ENCODE measurements at regions not wholly inside any gene's neighbourhood (a gene's known extent, or its start where the extent isn't known, plus 50 kb on each side); places are given as distances from the start of the nearest gene placed in this dataset.
A peak's percentile ranks its signal among the peaks of the same experiment; 100 is the strongest.

GRCh38 chr10:91690996-91691676 is 58.3 kb upstream of the PPP1R3C start (continued):
- TF ChIP-seq ESRRA (IDR thresholded peaks at IDR 0.05; ENCODE audit: borderline replicate concordance, low read depth) (peak; percentile 45; the same call in 1 of the 2 replicates), HDAC2 (IDR thresholded peaks at IDR 0.05) (no peak), BRD9 (IDR thresholded peaks at IDR 0.05; ENCODE audit: low read depth, partially characterized antibody) (no peak), ATF7 (IDR thresholded peaks at IDR 0.05) (peak; percentile 66), RNF2 (IDR thresholded peaks at IDR 0.05) (no peak), PHTF2 (CRISPR knock-in tag; IDR thresholded peaks at IDR 0.05) (no peak), SMAD4 (CRISPR knock-in tag; conservative IDR thresholded peaks at IDR 0.05) (peak; percentile 79; the same call in 1 of the 2 replicates), CXXC5 (CRISPR knock-in tag; IDR thresholded peaks at IDR 0.05) (peak; percentile 59; the same call in 1 of the 2 replicates), EWSR1 (IDR thresholded peaks at IDR 0.05; ENCODE audit: borderline replicate concordance, low read depth, partially characterized antibody) (no peak), ZNF589 (CRISPR knock-in tag; IDR thresholded peaks at IDR 0.05; ENCODE audit: low read depth) (peak; percentile 71; the same call in 1 of the 2 replicates), ZNF584 (CRISPR knock-in tag; IDR thresholded peaks at IDR 0.05; ENCODE audit: low read depth) (peak; percentile 57; the same call in 1 of the 2 replicates), TRIM24 (IDR thresholded peaks at IDR 0.05) (peak; percentile 80 to 84; a peak in 3 of 4 replicates), TEAD1 (CRISPR knock-in tag; IDR thresholded peaks at IDR 0.05) (no peak), CEBPG (CRISPR knock-in tag; IDR thresholded peaks at IDR 0.05) (peak; percentile 68), CEBPG (tag; conservative IDR thresholded peaks at IDR 0.05 in 1 of 2, IDR thresholded peaks at IDR 0.05 in 1 of 2) (peak; percentile 38 to 87; a peak in 2 of 4 replicates), JUND (IDR thresholded peaks at IDR 0.05; ENCODE audit: borderline replicate concordance, low read depth, low read length) (0 out of 2 replicates have a peak, but pooled peaks have one; percentile 6), JUND (tag; IDR thresholded peaks at IDR 0.05; ENCODE audit: borderline replicate concordance, low read depth, low read length) (no peak), POLR2H (tag; IDR thresholded peaks at IDR 0.05; ENCODE audit: low read depth) (peak; percentile 28; the same call in 1 of the 2 replicates)
- TF ChIP-seq, protein P1, sequence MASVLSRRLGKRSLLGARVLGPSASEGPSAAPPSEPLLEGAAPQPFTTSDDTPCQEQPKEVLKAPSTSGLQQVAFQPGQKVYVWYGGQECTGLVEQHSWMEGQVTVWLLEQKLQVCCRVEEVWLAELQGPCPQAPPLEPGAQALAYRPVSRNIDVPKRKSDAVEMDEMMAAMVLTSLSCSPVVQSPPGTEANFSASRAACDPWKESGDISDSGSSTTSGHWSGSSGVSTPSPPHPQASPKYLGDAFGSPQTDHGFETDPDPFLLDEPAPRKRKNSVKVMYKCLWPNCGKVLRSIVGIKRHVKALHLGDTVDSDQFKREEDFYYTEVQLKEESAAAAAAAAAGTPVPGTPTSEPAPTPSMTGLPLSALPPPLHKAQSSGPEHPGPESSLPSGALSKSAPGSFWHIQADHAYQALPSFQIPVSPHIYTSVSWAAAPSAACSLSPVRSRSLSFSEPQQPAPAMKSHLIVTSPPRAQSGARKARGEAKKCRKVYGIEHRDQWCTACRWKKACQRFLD (CRISPR knock-in tag; IDR thresholded peaks at IDR 0.05), result peak; percentile 75; the same call in 1 of the 2 replicates
